ENCODE measurements at regions not wholly inside any gene's neighbourhood (a gene's known extent, or its start where the extent isn't known, plus 50 kb on each side); places are given as distances from the start of the nearest gene placed in this dataset.
A peak's percentile ranks its signal among the peaks of the same experiment; 100 is the strongest.

- FAIRE-seq (no peak), ATAC-seq (no peak), DNase-seq (no peak)
- H3K27me3 ChIP-seq, result no peaks in the 10 kb centered on the region
- intact Hi-C loops (cut with DNase I), result no loop called here
- no peaks in the 10 kb centered on the region for H3K9me3 ChIP-seq
- H3K27ac ChIP-seq, result no peak overlapping the region
- H3K4me1 ChIP-seq, result no peaks in the 10 kb centered on the region
- H3K36me3 ChIP-seq, result no peaks in the 10 kb centered on the region
- TF ChIP-seq, protein P1, sequence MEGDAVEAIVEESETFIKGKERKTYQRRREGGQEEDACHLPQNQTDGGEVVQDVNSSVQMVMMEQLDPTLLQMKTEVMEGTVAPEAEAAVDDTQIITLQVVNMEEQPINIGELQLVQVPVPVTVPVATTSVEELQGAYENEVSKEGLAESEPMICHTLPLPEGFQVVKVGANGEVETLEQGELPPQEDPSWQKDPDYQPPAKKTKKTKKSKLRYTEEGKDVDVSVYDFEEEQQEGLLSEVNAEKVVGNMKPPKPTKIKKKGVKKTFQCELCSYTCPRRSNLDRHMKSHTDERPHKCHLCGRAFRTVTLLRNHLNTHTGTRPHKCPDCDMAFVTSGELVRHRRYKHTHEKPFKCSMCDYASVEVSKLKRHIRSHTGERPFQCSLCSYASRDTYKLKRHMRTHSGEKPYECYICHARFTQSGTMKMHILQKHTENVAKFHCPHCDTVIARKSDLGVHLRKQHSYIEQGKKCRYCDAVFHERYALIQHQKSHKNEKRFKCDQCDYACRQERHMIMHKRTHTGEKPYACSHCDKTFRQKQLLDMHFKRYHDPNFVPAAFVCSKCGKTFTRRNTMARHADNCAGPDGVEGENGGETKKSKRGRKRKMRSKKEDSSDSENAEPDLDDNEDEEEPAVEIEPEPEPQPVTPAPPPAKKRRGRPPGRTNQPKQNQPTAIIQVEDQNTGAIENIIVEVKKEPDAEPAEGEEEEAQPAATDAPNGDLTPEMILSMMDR (IDR thresholded peaks at IDR 0.05), result no peak
- H3K4me3 ChIP-seq, result no peak overlapping the region
- WGBS, 2 donors, result 38 to 69% methylated on average over 1 of the region's 1 CpG
Measured at GRCh38 chr16:64065523-64065922, 1056.3 kb downstream of the CDH11 start.

GRCh38 chr16:64061621-64062020 is 1060.2 kb downstream of the CDH11 start:
- Histone ChIP-seq H3K4me3 (no peak overlapping the region), H3K27ac (no peak overlapping the region), H3K9me3 (no peaks in the 10 kb centered on the region), H3K36me3 (no peaks in the 10 kb centered on the region), H3K27me3 (no peaks in the 10 kb centered on the region), H3K4me1 (no peaks in the 10 kb centered on the region)
- TF ChIP-seq, protein P1 (IDR thresholded peaks at IDR 0.05), result no peak
- 95 to 100% methylated on average over 1 of the region's 1 CpG for WGBS, 2 donors
- ATAC-seq (no peak), DNase-seq (no peak), FAIRE-seq (no peak)
- intact Hi-C loops (cut with DNase I), result no loop called here

DNA sequence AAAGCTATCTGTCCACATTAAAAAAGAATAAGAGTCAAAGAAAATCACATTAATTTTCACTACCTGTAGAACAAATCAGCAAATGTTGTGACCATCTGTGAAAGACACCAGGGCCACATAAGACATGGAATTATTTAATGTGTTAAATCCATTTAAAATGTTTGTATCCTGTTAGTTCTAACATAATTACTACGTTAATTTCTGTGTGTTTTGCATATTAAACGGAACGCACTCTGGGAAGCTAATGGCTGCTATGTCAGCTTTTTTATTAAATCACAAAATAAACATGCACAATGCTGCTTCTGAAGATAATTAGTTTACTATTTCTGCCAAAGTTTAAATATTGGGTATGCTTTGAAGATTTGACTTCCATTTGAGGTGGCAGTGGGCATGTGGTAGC is 1061.2 kb downstream of the CDH11 start:
- intact Hi-C loops (cut with DNase I), result no loop called here
- Histone ChIP-seq H3K27me3 (no peaks in the 10 kb centered on the region), H3K4me1 (no peaks in the 10 kb centered on the region), H3K36me3 (no peaks in the 10 kb centered on the region), H3K27ac (no peak overlapping the region), H3K9me3 (no peaks in the 10 kb centered on the region), H3K4me3 (no peak overlapping the region)
- FAIRE-seq (no peak), DNase-seq (no peak), ATAC-seq (no peak)
- TF ChIP-seq, protein P1 (IDR thresholded peaks at IDR 0.05), result no peak
- whole genome bisulfite sequencing, 2 donors, result 83% methylated on average over 3 of the region's 3 CpGs

DNA sequence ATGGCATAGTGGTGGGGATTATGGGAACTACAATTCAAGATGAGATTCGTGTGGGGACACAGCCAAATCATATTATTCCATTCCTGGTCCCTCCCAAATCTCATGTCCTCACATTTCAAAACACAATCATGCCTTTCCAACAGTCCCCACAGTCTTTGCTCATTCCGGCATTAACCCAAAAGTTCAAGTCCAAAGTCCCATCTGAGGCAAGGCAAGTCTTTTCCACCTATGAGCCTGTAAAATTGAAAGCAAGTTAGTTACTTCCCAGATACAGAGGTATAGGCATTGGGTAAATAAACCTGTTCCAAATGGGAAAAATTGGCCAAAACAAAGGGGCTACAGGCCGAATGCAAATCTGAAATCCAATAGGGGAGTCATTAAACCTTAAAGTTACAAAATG is 1063.2 kb downstream of the CDH11 start:
- ATAC-seq (no peak), DNase-seq (no peak), FAIRE-seq (no peak)
- H3K36me3 ChIP-seq, result no peaks in the 10 kb centered on the region
- H3K27ac ChIP-seq, result no peak overlapping the region
- no peaks in the 10 kb centered on the region for H3K27me3 ChIP-seq
- H3K4me1 ChIP-seq, result no peaks in the 10 kb centered on the region
- no peak overlapping the region for H3K4me3 ChIP-seq
- intact Hi-C loops (cut with DNase I), result no loop called here
- 63 to 81% methylated on average over 3 of the region's 3 CpGs for WGBS, 2 donors
- TF ChIP-seq, protein P1 (IDR thresholded peaks at IDR 0.05), result no peak
- no peaks in the 10 kb centered on the region for H3K9me3 ChIP-seq

- no peak overlapping the region for H3K27ac ChIP-seq
- ATAC-seq (peak in 1 of 4 donors; percentile 32), FAIRE-seq (no peak), DNase-seq (no peak)
- TF ChIP-seq, protein P1 (IDR thresholded peaks at IDR 0.05), result no peak
- no peaks in the 10 kb centered on the region for H3K4me1 ChIP-seq
- H3K9me3 ChIP-seq, result no peaks in the 10 kb centered on the region
- no peaks in the 10 kb centered on the region for H3K36me3 ChIP-seq
- H3K27me3 ChIP-seq, result no peaks in the 10 kb centered on the region
- no peak overlapping the region for H3K4me3 ChIP-seq
- intact Hi-C loops (cut with DNase I), result no loop called here
Measured at GRCh38 chr16:64051824-64052223, 1070.0 kb downstream of the CDH11 start.

All from pancreas (tissue), 10 donors.